ENCODE measurements at regions not wholly inside any gene's neighbourhood (a gene's known extent, or its start where the extent isn't known, plus 50 kb on each side); places are given as distances from the start of the nearest gene placed in this dataset.

- peaks cover 6% of the 10 kb centered on the region for H3K4me1 ChIP-seq (replicated peaks)
- 55% methylated on average over 16 of the region's 16 CpGs for WGBS
- TF ChIP-seq POLR2A (IDR thresholded peaks at IDR 0.05), result no peak
- no peak for TF ChIP-seq POLR2AphosphoS5 (IDR thresholded peaks at IDR 0.05)
- no peak for TF ChIP-seq CTCF (IDR thresholded peaks at IDR 0.05)
- H3K27me3 ChIP-seq (replicated peaks; ENCODE audit: insufficient read depth), result no peaks in the 10 kb centered on the region
- H3K4me3 ChIP-seq, result no peak overlapping the region
- H3K9me3 ChIP-seq, result no peaks in the 10 kb centered on the region
- no peaks in the 10 kb centered on the region for H3K36me3 ChIP-seq
- no peak overlapping the region for H3K27ac ChIP-seq
- DNase-seq (ENCODE audit: low spot score), result no peak
- intact Hi-C loops (cut with DNase I), result loop anchor here (5.0 to 10.0 kb wide), 3 partner anchors 411 to 1111 kb away; no protein-coding TSS in a partner anchor
Measured at GRCh38 chr2:128736046-128736688, 417.5 kb upstream of the HS6ST1 start.

GRCh38 chr2:128736689-128737545 is 418.2 kb upstream of the HS6ST1 start:
- WGBS, result 28% methylated on average over 60 of the region's 71 CpGs
- TF ChIP-seq POLR2AphosphoS5 (IDR thresholded peaks at IDR 0.05) (no peak), CTCF (IDR thresholded peaks at IDR 0.05) (peak; percentile 92 to 95 (median 94)), POLR2A (IDR thresholded peaks at IDR 0.05) (no peak)
- intact Hi-C loops (cut with DNase I), result loop anchor here (5.0 to 10.0 kb wide), 3 partner anchors 412 to 1110 kb away; no protein-coding TSS in a partner anchor
- DNase-seq (ENCODE audit: low spot score), result peak; percentile 71
- H3K4me1 ChIP-seq (replicated peaks), result peaks cover 6% of the 10 kb centered on the region
- H3K4me3 ChIP-seq, result peak overlapping the region; percentile 6 to 21
- no peaks in the 10 kb centered on the region for H3K9me3 ChIP-seq
- no peaks in the 10 kb centered on the region for H3K36me3 ChIP-seq
- H3K27ac ChIP-seq, result no peak overlapping the region
- no peaks in the 10 kb centered on the region for H3K27me3 ChIP-seq (replicated peaks; ENCODE audit: insufficient read depth)

- Histone ChIP-seq H3K9me3 (no peaks in the 10 kb centered on the region), H3K36me3 (no peaks in the 10 kb centered on the region), H3K27ac (no peak overlapping the region), H3K27me3 (replicated peaks; ENCODE audit: insufficient read depth) (no peaks in the 10 kb centered on the region), H3K4me1 (replicated peaks) (peaks cover 6% of the 10 kb centered on the region), H3K4me3 (no peak overlapping the region)
- TF ChIP-seq CTCF (IDR thresholded peaks at IDR 0.05) (no peak), POLR2A (IDR thresholded peaks at IDR 0.05) (no peak), POLR2AphosphoS5 (IDR thresholded peaks at IDR 0.05) (no peak)
- DNase-seq (ENCODE audit: low spot score), result no peak
- intact Hi-C loops (cut with DNase I), result loop anchor here (5.0 to 10.0 kb wide), 3 partner anchors 413 to 1110 kb away; no protein-coding TSS in a partner anchor
- WGBS, result 96% methylated on average over 7 of the region's 7 CpGs
Measured at GRCh38 chr2:128737546-128737826, 418.8 kb upstream of the HS6ST1 start.

GRCh38 chr2:128738446-128739110 is 419.9 kb upstream of the HS6ST1 start:
- H3K27ac ChIP-seq, result no peak overlapping the region
- intact Hi-C loops (cut with DNase I), result loop anchor here (5.0 to 10.0 kb wide), 3 partner anchors 414 to 1109 kb away; no protein-coding TSS in a partner anchor
- WGBS, result 86% methylated on average over 8 of the region's 8 CpGs
- TF ChIP-seq POLR2AphosphoS5 (IDR thresholded peaks at IDR 0.05), result no peak
- no peak for TF ChIP-seq POLR2A (IDR thresholded peaks at IDR 0.05)
- TF ChIP-seq CTCF (IDR thresholded peaks at IDR 0.05), result no peak
- H3K4me1 ChIP-seq (replicated peaks), result peaks cover 6% of the 10 kb centered on the region
- no peak for DNase-seq (ENCODE audit: low spot score)
- H3K4me3 ChIP-seq, result no peak overlapping the region
- H3K9me3 ChIP-seq, result no peaks in the 10 kb centered on the region
- no peaks in the 10 kb centered on the region for H3K36me3 ChIP-seq
- H3K27me3 ChIP-seq (replicated peaks; ENCODE audit: insufficient read depth), result no peaks in the 10 kb centered on the region

Data from prostate gland (tissue), 2 donors.